GM23248 (cell line): ENCODE measurements at regions not wholly inside any gene's neighbourhood (a gene's known extent, or its start where the extent isn't known, plus 50 kb on each side); places are given as distances from the start of the nearest gene placed in this dataset.

ENCODE experiments used
- DNase-seq: peaks from one replicate; pipeline ENCODE4 v3.0.0-alpha.2; 2015
- H2AFZ ChIP-seq: fragments of 200-600 bp; sonication (generic); 2 replicates; pipeline ENCODE4 v1.6.1; 2016; ENCODE audit warnings: antibody characterized with exemption
- H3F3A ChIP-seq: fragments of 200-600 bp; sonication (generic); 2 replicates; pipeline ENCODE4 v1.6.1; 2016; ENCODE audit warnings: mild to moderate bottlenecking, antibody characterized with exemption, mixed run types; ENCODE audit not compliant: insufficient read depth
- H3K27ac ChIP-seq: fragments of 200-600 bp; sonication (generic); 2 replicates; pipeline ENCODE4 v1.5.1; 2016; ENCODE audit warnings: mild to moderate bottlenecking
- H3K27me3 ChIP-seq: fragments of 200-600 bp; sonication (generic); replicated peaks from 2 replicates; pipeline ENCODE4 v1.6.1; 2016; ENCODE audit warnings: mild to moderate bottlenecking; ENCODE audit not compliant: insufficient read depth
- H3K36me3 ChIP-seq: fragments of 200-600 bp; sonication (generic); 2 replicates; pipeline ENCODE4 v1.6.1; 2016; ENCODE audit warnings: low read depth, mild to moderate bottlenecking
- H3K4me1 ChIP-seq: fragments of 200-600 bp; sonication (generic); 2 replicates; pipeline ENCODE4 v1.6.1; 2016; ENCODE audit warnings: mild to moderate bottlenecking; ENCODE audit not compliant: insufficient read depth
- H3K4me2 ChIP-seq: fragments of 200-600 bp; sonication (generic); one replicate; pipeline ENCODE4 v1.6.1; 2016; ENCODE audit warnings: mild to moderate bottlenecking; ENCODE audit not compliant: unreplicated experiment
- H3K4me3 ChIP-seq: fragments of 200-600 bp; sonication (generic); 2 replicates; pipeline ENCODE4 v1.5.1; 2016; ENCODE audit warnings: mild to moderate bottlenecking
- H3K79me2 ChIP-seq: fragments of 200-600 bp; sonication (generic); 2 replicates; pipeline ENCODE4 v1.6.1; 2016; ENCODE audit warnings: mild to moderate bottlenecking; ENCODE audit not compliant: insufficient read depth
- H3K9ac ChIP-seq: fragments of 200-600 bp; sonication (generic); 2 replicates; pipeline ENCODE4 v1.6.1; 2016; ENCODE audit warnings: mild to moderate bottlenecking
- H3K9me2 ChIP-seq: fragments of 200-600 bp; sonication (generic); 2 replicates; pipeline ENCODE4 v1.6.1; 2016; ENCODE audit warnings: mixed run types, mild to moderate bottlenecking, moderate library complexity; ENCODE audit not compliant: insufficient read depth
- H3K9me3 ChIP-seq: fragments of 200-600 bp; sonication (generic); one replicate; pipeline ENCODE4 v1.6.1; 2017; ENCODE audit warnings: low read depth
- H4K20me1 ChIP-seq: fragments of 200-600 bp; sonication (generic); 2 replicates; pipeline ENCODE4 v1.6.0; 2016; ENCODE audit not compliant: insufficient read depth
- EZH2 ChIP-seq: fragments of 200-600 bp; sonication (generic); IDR thresholded peaks from 2 replicates; pipeline ENCODE4 v1.6.1; 2018; ENCODE audit warnings: antibody characterized with exemption, mild to moderate bottlenecking; ENCODE audit not compliant: insufficient read depth, poor library complexity, severe bottlenecking
- EZH2phosphoT487 ChIP-seq: fragments of 200-600 bp; sonication (generic); IDR thresholded peaks from 2 replicates; pipeline ENCODE4 v1.6.1; 2018; ENCODE audit warnings: antibody characterized with exemption, moderate library complexity, mild to moderate bottlenecking, low read depth; ENCODE audit not compliant: insufficient read depth
- WGBS, 2 experiments: methylation state at CpG; one replicate each; pipeline ENCODE4 v1.1.6; 2015 to 2017; ENCODE audit warnings: low lambda C conversion rate in 2 of 2, low coverage in 1 of 2; ENCODE audit errors: missing lambda C conversion rate in 2 of 2; 5-methylcytosine and 5-hydroxymethylcytosine counted together
- in situ Hi-C: fragments of 300-500 bp; cut with MboI; formaldehyde crosslinking; loops from 2 replicates; pipeline ENCODE4 v1.15.0; 2020

DNA sequence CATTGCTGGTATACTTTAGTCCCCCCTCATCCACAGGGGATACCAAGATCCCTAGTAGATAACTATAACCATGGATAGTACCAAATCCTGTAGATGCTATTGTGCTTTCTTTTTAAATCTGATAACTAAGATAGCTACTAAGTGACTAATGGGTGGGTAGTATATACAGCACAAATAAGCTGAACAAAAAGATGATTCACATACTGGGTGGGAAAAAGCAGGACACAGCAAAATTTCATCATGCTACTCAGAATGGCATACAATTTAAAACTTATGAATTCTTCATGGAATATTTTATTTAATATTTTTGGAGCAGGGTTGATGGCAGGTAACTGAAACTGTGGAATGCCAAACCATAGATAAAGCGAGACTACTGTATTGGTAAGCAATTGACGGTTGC lies 161.6 kb downstream of the IL15 start:
- no peak for TF ChIP-seq EZH2phosphoT487
- no peak for TF ChIP-seq EZH2
- DNase-seq = peak; percentile 58
- Histone ChIP-seq H2AFZ (peak overlapping the region; percentile 4; the same call in 1 of the 2 replicates), H3K9ac (no peak overlapping the region), H3K4me1 (peaks cover 22% of the 10 kb centered on the region), H3K9me3 (no peaks in the 10 kb centered on the region), H3K36me3 (no peaks in the 10 kb centered on the region), H3K9me2 (no peaks in the 10 kb centered on the region), H3F3A (peaks cover 13% of the 10 kb centered on the region), H4K20me1 (no peaks in the 10 kb centered on the region), H3K4me3 (no peak overlapping the region), H3K27ac (no peak overlapping the region), H3K79me2 (no peaks in the 10 kb centered on the region), H3K27me3 (no peaks in the 10 kb centered on the region), H3K4me2 (no peak overlapping the region)
- in situ Hi-C loops = no loop called here
- WGBS, 2 experiments = 97 to 98% methylated on average over 2 of the region's 2 CpGs

GRCh38 chr4:141801558-141801957 lies 165.2 kb downstream of the IL15 start:
- Histone ChIP-seq H3K9me3 (no peaks in the 10 kb centered on the region), H2AFZ (no peak overlapping the region), H3K9ac (no peak overlapping the region), H3K4me2 (peak overlapping the region; percentile 45), H3K27ac (peak overlapping the region; percentile 66; the same call in 1 of the 2 replicates), H4K20me1 (no peaks in the 10 kb centered on the region), H3K9me2 (no peaks in the 10 kb centered on the region), H3K4me1 (peaks cover 29% of the 10 kb centered on the region), H3K27me3 (no peaks in the 10 kb centered on the region), H3K4me3 (no peak overlapping the region), H3K79me2 (no peaks in the 10 kb centered on the region), H3K36me3 (no peaks in the 10 kb centered on the region), H3F3A (peaks cover 14% of the 10 kb centered on the region)
- 65% methylated on average over 3 of the region's 3 CpGs for WGBS, 2 experiments
- DNase-seq = no peak
- TF ChIP-seq EZH2phosphoT487 (no peak), EZH2 (no peak)
- in situ Hi-C loops = no loop called here

GRCh38 chr4:141802333-141802732 lies 165.9 kb downstream of the IL15 start:
- peak overlapping the region; percentile 49 for H2AFZ ChIP-seq
- peak overlapping the region; percentile 32; the same call in 1 of the 2 replicates for H3K9ac ChIP-seq
- TF ChIP-seq EZH2phosphoT487 (no peak), EZH2 (no peak)
- no peaks in the 10 kb centered on the region for H3K36me3 ChIP-seq
- no peak overlapping the region for H3K4me3 ChIP-seq
- peak overlapping the region; percentile 66 for H3K27ac ChIP-seq
- H3K9me3 ChIP-seq = no peaks in the 10 kb centered on the region
- no peaks in the 10 kb centered on the region for H4K20me1 ChIP-seq
- WGBS, 2 experiments = 21 to 54% methylated on average over 1 of the region's 1 CpG
- H3K4me1 ChIP-seq = peaks cover 37% of the 10 kb centered on the region
- H3K9me2 ChIP-seq = no peaks in the 10 kb centered on the region
- peak; percentile 59 for DNase-seq
- no peaks in the 10 kb centered on the region for H3K79me2 ChIP-seq
- peaks cover 14% of the 10 kb centered on the region for H3F3A ChIP-seq
- in situ Hi-C loops = no loop called here
- H3K4me2 ChIP-seq = peak overlapping the region; percentile 45
- H3K27me3 ChIP-seq = no peaks in the 10 kb centered on the region

- 83 to 89% methylated on average over 1 of the region's 1 CpG for WGBS, 2 experiments
- in situ Hi-C loops = no loop called here
These were observed 168.5 kb downstream of the IL15 start for GRCh38 chr4:141804836-141805235.

More at GRCh38 chr4:141804836-141805235, 168.5 kb downstream of the IL15 start:
- Histone ChIP-seq H3K27me3 (no peaks in the 10 kb centered on the region), H3K27ac (no peak overlapping the region), H3K4me1 (peaks cover 34% of the 10 kb centered on the region), H3K9ac (no peak overlapping the region), H3K4me2 (no peak overlapping the region), H3K9me2 (no peaks in the 10 kb centered on the region), H3K36me3 (no peaks in the 10 kb centered on the region), H3K79me2 (no peaks in the 10 kb centered on the region), H2AFZ (no peak overlapping the region), H4K20me1 (no peaks in the 10 kb centered on the region), H3K4me3 (no peak overlapping the region), H3K9me3 (no peaks in the 10 kb centered on the region), H3F3A (peaks cover 14% of the 10 kb centered on the region)
- TF ChIP-seq EZH2phosphoT487 = no peak
- no peak for TF ChIP-seq EZH2
- no peak for DNase-seq
